PC-3 (cell line): ENCODE measurements at regions not wholly inside any gene's neighbourhood (a gene's known extent, or its start where the extent isn't known, plus 50 kb on each side); places are given as distances from the start of the nearest gene placed in this dataset.

Experiments used
- ATAC-seq: fragments of 200-7000 bp; cut with Tn5 transposase; 2 replicates; pipeline ENCODE4 v1.9.1; 2020; ENCODE audit warnings: mild to moderate bottlenecking, moderate library complexity
- BruUV-seq: library from RNA; stranded (reverse); fragments of 400-500 nt; replicated peaks from 2 replicates; lab custom pipeline; 2021; lab: Mats Ljungman, UMichigan
- CTCF ChIA-PET: fragments of 300-600 bp; sonication (Branson Sonifier 250); formaldehyde crosslinking; loops from one replicate; lab custom pipeline; 2022; ENCODE audit warnings: antibody characterized with exemption; lab: Charles Lee
- POLR2A ChIA-PET: fragments of 300-600 bp; sonication (Branson Sonifier 250); formaldehyde crosslinking; loops from one replicate; lab custom pipeline; 2022; ENCODE audit warnings: antibody characterized with exemption; ENCODE audit not compliant: unreplicated experiment; lab: Charles Lee
- DNase-seq: peaks from one replicate; pipeline ENCODE4 v3.0.0-alpha.2; 2015
- H2AFZ ChIP-seq: fragments of 300-600 bp; sonication (generic); 2 replicates; pipeline ENCODE4 v1.6.0; 2016; ENCODE audit warnings: antibody characterized with exemption, low read length
- H3F3A ChIP-seq: fragments of 300-600 bp; sonication (generic); one replicate; pipeline ENCODE4 v1.6.0; 2017; ENCODE audit warnings: antibody characterized with exemption, low read length, control low read depth, mild to moderate bottlenecking; ENCODE audit not compliant: unreplicated experiment
- H3K27ac ChIP-seq: fragments of 300-600 bp; sonication (generic); 2 replicates; pipeline ENCODE4 v1.5.1; 2016; ENCODE audit warnings: mild to moderate bottlenecking, low read length
- H3K27me3 ChIP-seq: fragments of 300-600 bp; sonication (generic); 2 replicates; pipeline ENCODE4 v1.6.1; 2016; ENCODE audit warnings: low read length, mixed read lengths
- H3K36me3 ChIP-seq: fragments of 300-600 bp; sonication (generic); 2 replicates; pipeline ENCODE4 v1.6.1; 2016; ENCODE audit warnings: low read depth, mixed run types, low read length, mixed read lengths
- H3K4me1 ChIP-seq: fragments of 300-600 bp; sonication (generic); 2 replicates; pipeline ENCODE4 v1.5.1; 2016; ENCODE audit warnings: low read length; ENCODE audit not compliant: insufficient read depth
- H3K4me2 ChIP-seq: fragments of 300-600 bp; sonication (generic); 2 replicates; pipeline ENCODE4 v1.6.0; 2016; ENCODE audit warnings: low read length
- H3K4me3 ChIP-seq: fragments of 300-600 bp; sonication (generic); 2 replicates; pipeline ENCODE4 v1.5.1; 2016; ENCODE audit warnings: mild to moderate bottlenecking, low read length, mixed read lengths
- H3K79me2 ChIP-seq: fragments of 300-600 bp; sonication (generic); 2 replicates; pipeline ENCODE4 v1.6.1; 2017; ENCODE audit warnings: low read length, mixed read lengths
- H3K9ac ChIP-seq: fragments of 300-600 bp; sonication (generic); 2 replicates; pipeline ENCODE4 v1.6.0; 2016; ENCODE audit warnings: mild to moderate bottlenecking, low read length
- H3K9me2 ChIP-seq: fragments of 300-600 bp; sonication (generic); replicated peaks from 2 replicates; pipeline ENCODE4 v1.6.1; 2016; ENCODE audit warnings: mixed run types, low read length, mixed read lengths
- H3K9me3 ChIP-seq: fragments of 300-600 bp; sonication (generic); 2 replicates; pipeline ENCODE4 v1.6.1; 2016; ENCODE audit warnings: low read length, mixed read lengths
- H4K20me1 ChIP-seq: fragments of 300-600 bp; sonication (generic); 2 replicates; pipeline ENCODE4 v1.6.1; 2016; ENCODE audit warnings: low read length, mixed read lengths
- EZH2 ChIP-seq: fragments of 300-600 bp; sonication (generic); IDR thresholded peaks from one replicate; pipeline ENCODE4 v1.6.1; 2017; ENCODE audit warnings: antibody characterized with exemption, mild to moderate bottlenecking, low read length; ENCODE audit not compliant: unreplicated experiment
- EZH2phosphoT487 ChIP-seq: fragments of 300-600 bp; sonication (generic); IDR thresholded peaks from 2 replicates; pipeline ENCODE4 v1.6.1; 2018; ENCODE audit warnings: mild to moderate bottlenecking, antibody characterized with exemption, low read length, borderline replicate concordance
- intact Hi-C: fragments of 100-400 bp; cut with micrococcal nuclease; formaldehyde crosslinking; loops from 2 replicates; pipeline ENCODE4 v1.9.0; 2023
- TF ChIP-seq, protein P1 (sequence below): fragments of 300-600 bp; sonication (generic); conservative IDR thresholded peaks from 2 replicates; pipeline ENCODE4 v1.5.1; 2017; ENCODE audit warnings: antibody characterized with exemption, low read depth, mild to moderate bottlenecking, low read length

DNA sequence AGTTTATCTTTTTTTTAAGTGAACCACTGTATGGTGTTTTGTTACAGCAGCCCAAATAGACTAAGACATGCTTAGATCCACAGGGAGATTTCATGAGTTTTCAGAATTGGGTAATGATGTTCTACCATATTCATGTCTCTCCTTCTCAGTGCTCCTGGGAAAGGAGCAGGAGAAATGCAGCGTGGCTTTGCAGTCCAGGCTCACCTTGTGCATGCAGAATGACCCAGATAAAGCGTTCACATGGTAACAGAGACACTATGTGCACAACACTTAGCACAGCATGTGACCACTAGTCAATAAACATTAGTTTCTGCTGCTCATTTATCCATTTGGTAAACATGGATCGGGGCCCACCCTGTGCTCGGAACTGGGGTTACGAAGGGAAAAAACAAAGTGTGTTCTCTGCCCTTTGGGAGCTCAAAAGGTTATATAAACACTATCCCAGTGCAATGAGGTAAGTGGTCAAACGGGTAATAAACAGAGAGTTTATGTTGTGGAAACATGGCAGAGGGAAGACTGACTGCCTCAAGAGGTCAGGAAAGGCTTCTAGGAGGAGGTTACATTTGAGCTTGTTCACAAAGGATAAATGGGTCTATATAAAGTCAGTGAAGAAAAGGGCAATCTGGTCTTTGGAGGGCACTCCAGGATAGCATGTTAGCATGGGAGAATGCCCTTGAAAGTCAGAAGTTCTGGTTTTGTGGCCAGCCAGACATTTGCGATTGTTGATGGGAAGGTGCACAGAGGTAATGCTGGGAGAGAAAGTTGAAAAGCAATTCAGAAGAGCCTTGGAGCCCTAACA lies 299.2 kb downstream of the TDRD15 start:
- H3K4me3 ChIP-seq = no peak overlapping the region
- no TSS peak for BruUV-seq
- no peaks in the 10 kb centered on the region for H4K20me1 ChIP-seq
- H2AFZ ChIP-seq = no peak overlapping the region
- ATAC-seq (no peak), DNase-seq (no peak)
- no peak for TF ChIP-seq EZH2
- TF ChIP-seq EZH2phosphoT487 = no peak
- TF ChIP-seq, protein P1, sequence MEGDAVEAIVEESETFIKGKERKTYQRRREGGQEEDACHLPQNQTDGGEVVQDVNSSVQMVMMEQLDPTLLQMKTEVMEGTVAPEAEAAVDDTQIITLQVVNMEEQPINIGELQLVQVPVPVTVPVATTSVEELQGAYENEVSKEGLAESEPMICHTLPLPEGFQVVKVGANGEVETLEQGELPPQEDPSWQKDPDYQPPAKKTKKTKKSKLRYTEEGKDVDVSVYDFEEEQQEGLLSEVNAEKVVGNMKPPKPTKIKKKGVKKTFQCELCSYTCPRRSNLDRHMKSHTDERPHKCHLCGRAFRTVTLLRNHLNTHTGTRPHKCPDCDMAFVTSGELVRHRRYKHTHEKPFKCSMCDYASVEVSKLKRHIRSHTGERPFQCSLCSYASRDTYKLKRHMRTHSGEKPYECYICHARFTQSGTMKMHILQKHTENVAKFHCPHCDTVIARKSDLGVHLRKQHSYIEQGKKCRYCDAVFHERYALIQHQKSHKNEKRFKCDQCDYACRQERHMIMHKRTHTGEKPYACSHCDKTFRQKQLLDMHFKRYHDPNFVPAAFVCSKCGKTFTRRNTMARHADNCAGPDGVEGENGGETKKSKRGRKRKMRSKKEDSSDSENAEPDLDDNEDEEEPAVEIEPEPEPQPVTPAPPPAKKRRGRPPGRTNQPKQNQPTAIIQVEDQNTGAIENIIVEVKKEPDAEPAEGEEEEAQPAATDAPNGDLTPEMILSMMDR = no peak
- intact Hi-C loops = no loop called here
- no peaks in the 10 kb centered on the region for H3K27me3 ChIP-seq
- no peaks in the 10 kb centered on the region for H3K79me2 ChIP-seq
- CTCF ChIA-PET = no interaction called here
- no peaks in the 10 kb centered on the region for H3K9me2 ChIP-seq
- peaks cover 7% of the 10 kb centered on the region; the same call in 1 of the 2 replicates for H3K9me3 ChIP-seq
- H3K27ac ChIP-seq = no peak overlapping the region
- no peaks in the 10 kb centered on the region for H3K36me3 ChIP-seq
- H3K4me2 ChIP-seq = no peak overlapping the region
- H3K4me1 ChIP-seq = no peaks in the 10 kb centered on the region
- H3K9ac ChIP-seq = no peak overlapping the region
- H3F3A ChIP-seq = no peaks in the 10 kb centered on the region
- POLR2A ChIA-PET = no interaction called here

DNA sequence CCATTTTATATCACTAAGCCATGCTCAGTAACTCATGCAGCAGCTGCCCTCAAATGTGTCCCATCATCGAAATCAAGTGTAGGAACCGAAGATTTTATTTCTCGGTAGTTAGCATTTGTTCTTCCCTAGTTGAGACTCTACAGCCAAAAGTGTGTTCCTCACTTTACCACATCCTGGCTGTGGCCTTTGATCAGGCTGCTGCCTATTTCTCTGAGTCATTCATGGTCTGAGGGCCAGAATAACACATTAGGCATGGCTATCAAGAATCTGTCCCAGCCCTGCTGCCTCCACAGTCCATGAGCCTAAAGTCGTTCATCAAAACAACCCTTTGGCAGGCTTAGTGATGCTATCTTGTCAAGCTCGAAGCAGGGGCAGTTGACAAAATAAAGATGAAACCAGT lies 300.1 kb downstream of the TDRD15 start:
- Histone ChIP-seq H3K4me1 (no peaks in the 10 kb centered on the region), H4K20me1 (no peaks in the 10 kb centered on the region), H3K36me3 (no peaks in the 10 kb centered on the region), H3K9me3 (peaks cover 7% of the 10 kb centered on the region; the same call in 1 of the 2 replicates), H3K4me2 (no peak overlapping the region), H3K9ac (no peak overlapping the region), H3F3A (no peaks in the 10 kb centered on the region), H3K4me3 (no peak overlapping the region), H3K27ac (no peak overlapping the region), H3K27me3 (no peaks in the 10 kb centered on the region), H2AFZ (no peak overlapping the region), H3K9me2 (no peaks in the 10 kb centered on the region), H3K79me2 (no peaks in the 10 kb centered on the region)
- intact Hi-C loops = no loop called here
- no TSS peak for BruUV-seq
- POLR2A ChIA-PET = no interaction called here
- ATAC-seq (no peak), DNase-seq (no peak)
- TF ChIP-seq EZH2phosphoT487 (no peak), EZH2 (no peak)
- TF ChIP-seq, protein P1 = no peak
- CTCF ChIA-PET = no interaction called here

DNA sequence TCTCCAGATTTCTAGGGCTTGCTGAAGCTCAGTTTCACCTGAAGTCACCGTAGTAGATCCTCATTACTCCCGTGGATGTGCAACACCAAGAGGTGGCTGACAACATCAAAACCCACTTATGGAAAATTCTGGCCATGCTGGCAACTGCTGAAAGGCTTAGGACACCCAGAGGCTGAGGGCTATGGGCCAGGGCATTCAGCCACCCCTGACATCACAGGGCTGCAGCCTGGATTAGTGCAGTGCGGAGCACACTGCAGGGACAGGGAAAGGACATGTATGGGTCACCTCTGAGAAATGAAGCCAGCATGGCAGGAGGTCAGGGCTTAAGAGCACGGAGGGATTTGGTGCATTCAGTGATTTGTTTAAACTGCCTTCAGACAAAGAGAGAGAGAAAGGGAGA lies 300.6 kb downstream of the TDRD15 start:
- no peak overlapping the region for H2AFZ ChIP-seq
- H3K9ac ChIP-seq = no peak overlapping the region
- H3K4me2 ChIP-seq = no peak overlapping the region
- no peaks in the 10 kb centered on the region for H3K4me1 ChIP-seq
- POLR2A ChIA-PET = no interaction called here
- no peaks in the 10 kb centered on the region for H3K36me3 ChIP-seq
- BruUV-seq = no TSS peak
- no peaks in the 10 kb centered on the region for H3F3A ChIP-seq
- peaks cover 7% of the 10 kb centered on the region; the same call in 1 of the 2 replicates for H3K9me3 ChIP-seq
- DNase-seq (no peak), ATAC-seq (no peak)
- no peak for TF ChIP-seq EZH2phosphoT487
- no peak for TF ChIP-seq EZH2
- TF ChIP-seq, protein P1 = no peak
- no peaks in the 10 kb centered on the region for H3K27me3 ChIP-seq
- H3K27ac ChIP-seq = no peak overlapping the region
- no peaks in the 10 kb centered on the region for H4K20me1 ChIP-seq
- intact Hi-C loops = no loop called here
- no peaks in the 10 kb centered on the region for H3K9me2 ChIP-seq
- no peak overlapping the region for H3K4me3 ChIP-seq
- CTCF ChIA-PET = no interaction called here
- no peaks in the 10 kb centered on the region for H3K79me2 ChIP-seq
